SK-N-MC (cell line): ENCODE measurements at regions not wholly inside any gene's neighbourhood (a gene's known extent, or its start where the extent isn't known, plus 50 kb on each side); places are given as distances from the start of the nearest gene placed in this dataset.

Source experiments
- EZH2 ChIP-seq: fragments of 200-600 bp; sonication (generic); IDR thresholded peaks from one replicate; pipeline ENCODE4 v1.6.1; 2017; ENCODE audit warnings: antibody characterized with exemption
- POLR2AphosphoS5 ChIP-seq: IDR thresholded peaks from 2 replicates; pipeline ENCODE4 v1.6.1; 2012; ENCODE audit warnings: mild to moderate bottlenecking, low read depth, low read length, borderline replicate concordance

DNA sequence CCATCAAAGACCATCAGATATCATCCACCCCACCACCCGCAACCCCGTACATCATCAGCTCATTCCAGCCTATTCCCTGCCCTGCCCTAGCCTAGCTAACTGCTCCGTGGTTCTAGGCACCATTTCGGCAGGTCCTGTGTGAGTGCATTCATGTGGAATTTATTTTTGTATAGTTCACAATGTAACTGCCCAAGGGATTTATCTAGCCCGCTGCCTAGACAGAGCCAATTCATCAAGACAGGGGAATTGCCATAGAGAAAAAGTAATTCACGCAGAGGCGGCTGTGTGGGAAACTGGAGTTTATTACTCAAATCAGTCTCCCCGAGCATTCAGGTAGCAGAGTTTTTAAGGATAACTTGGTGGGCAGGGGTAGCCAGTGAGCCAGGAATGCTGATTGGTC, 109.2 kb upstream of the UBL3 start:
- TF ChIP-seq POLR2AphosphoS5 (no peak), EZH2 (no peak)
